CD4-positive, alpha-beta T cell treated with Interleukin-4 for 4 hours (primary cell): ENCODE measurements at regions not wholly inside any gene's neighbourhood (a gene's known extent, or its start where the extent isn't known, plus 50 kb on each side); places are given as distances from the start of the nearest gene placed in this dataset.

ENCODE experiments used
- DNase-seq: peaks from one replicate; pipeline ENCODE4 v3.0.0-alpha.2; 2020

DNA sequence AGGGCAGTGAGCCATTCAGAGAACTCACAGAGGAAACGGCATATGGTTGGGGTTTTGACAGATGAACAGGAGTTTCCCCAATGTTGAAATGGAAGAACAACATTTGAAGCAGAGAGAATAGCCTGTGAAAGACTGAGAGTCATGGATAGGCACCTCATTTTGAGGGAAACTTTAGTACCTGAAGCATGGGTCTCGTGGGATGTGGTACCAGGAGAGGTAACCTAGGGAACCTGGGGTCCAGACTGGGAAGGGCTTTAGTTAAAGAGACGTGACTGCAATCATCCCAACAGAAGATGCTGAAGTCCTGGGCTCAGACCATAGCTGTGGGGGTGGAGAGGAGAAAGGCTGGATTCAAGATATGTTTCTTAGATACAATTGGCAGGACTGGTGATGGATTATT is 137.8 kb upstream of the CCL2 start:
- DNase-seq, result no peak

DNA sequence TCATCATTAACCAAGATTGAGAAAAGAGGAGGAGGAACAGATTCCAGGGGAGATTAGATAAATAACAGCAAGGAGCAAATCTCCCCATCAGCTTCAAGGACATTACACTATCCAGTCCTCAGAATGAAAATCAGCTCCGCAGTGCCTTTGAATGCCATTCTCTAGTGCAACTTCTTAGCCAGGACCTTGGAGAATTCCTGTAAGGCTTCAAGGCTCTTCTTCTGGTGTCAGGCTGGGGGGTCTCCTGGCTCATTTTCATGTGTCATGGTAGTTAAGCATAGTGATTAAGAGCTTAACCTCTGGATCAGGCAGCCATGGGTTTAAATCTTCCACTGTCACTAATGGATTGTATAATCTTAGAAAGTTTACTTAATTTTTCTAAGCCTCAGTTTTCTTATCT is 137.3 kb upstream of the CCL2 start:
- no peak for DNase-seq

DNA sequence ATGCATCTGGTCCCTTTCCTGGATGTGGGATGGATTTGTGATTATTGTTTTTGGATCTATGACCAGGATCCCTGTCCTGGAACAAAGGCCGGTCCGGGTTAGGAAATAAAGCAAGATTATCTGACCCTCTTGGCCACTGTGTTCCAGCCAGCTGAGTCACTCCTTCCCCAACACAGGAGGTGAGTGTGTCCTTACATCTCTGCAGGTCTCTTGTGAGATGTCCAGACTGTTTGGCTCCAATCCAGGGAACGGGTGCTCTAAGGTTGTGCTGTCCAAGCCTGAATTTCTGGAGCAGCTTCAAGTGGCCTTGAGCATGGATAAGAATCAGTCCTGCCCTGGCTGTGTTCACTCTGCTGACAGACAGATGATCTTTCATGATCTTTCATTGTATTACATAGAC is 136.5 kb upstream of the CCL2 start:
- DNase-seq, result no peak

DNA sequence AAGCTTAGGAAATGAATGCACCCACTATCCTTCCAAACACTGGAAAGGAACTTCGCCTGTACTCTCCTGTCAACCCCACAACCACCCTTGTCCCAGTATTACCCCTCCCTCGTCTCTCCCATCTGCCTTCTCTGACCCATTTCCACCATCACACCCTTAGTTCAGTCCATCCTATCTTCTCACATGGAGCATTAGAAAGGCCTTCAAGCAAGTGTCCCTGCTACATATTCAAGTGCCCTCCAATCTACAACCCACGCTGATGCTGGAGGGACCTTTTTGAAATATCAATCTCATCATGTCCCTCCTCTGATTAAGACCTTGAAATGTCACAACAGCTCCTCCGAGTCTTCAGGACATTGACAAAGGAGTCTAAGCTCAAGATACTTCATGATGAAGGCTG is 133.8 kb upstream of the CCL2 start:
- no peak for DNase-seq

DNA sequence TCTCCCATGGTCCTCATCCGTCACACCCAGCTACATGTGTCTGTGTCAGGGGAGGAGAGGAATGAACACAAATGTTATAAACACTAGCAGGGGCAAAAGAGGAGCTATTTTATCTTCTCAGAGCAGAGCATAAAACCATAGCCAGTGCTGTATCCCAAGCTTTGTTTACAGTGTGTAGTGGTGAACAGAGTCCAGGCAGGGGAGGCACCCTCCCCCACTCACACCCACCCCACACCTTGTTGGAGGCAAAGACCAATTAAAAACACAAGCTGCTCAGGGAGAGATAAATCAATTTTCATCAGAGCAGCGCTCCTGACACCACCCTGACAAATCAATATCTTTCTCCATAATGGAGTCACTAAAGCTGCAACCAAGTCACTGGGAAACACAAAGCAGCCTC is 132.6 kb upstream of the CCL2 start:
- no peak for DNase-seq

DNA sequence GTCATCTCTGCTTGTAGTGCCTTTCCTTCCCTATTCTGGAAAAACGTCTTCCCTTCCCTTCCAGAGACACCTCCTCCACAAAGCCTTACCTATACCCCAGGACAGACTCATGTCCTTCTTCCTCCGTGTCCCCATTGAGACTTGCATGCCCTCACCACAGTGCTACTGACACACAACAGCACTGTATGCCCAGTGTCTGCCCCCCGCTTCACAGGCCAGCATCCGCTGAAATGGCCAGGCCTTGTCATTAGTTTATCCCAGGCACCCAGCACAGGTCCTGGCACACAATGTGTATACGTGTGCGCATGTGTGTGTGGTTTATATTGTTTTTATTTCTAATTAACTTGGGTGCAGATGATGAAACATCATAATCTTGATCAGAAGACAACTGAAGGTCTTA is 130.1 kb upstream of the CCL2 start:
- DNase-seq, result no peak

DNA sequence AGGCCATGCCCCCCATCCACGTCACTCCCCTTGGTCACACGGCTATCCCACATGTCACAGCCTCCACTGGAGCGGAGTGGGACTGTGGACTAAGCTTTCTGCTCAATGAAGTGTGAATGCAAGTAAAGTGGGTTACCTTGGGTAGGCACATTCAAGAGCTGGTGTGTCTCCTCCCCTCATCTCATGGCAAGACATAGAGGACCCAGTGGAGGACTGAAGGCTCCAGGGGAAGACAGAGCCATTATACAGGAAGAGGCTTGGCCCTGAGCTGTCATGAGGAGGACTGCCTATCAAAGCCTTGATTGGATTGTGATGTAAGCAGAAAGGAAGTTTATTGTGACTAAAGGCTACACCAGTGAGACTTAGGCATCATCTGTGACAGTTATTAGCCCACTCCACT is 129.2 kb upstream of the CCL2 start:
- no peak for DNase-seq

DNA sequence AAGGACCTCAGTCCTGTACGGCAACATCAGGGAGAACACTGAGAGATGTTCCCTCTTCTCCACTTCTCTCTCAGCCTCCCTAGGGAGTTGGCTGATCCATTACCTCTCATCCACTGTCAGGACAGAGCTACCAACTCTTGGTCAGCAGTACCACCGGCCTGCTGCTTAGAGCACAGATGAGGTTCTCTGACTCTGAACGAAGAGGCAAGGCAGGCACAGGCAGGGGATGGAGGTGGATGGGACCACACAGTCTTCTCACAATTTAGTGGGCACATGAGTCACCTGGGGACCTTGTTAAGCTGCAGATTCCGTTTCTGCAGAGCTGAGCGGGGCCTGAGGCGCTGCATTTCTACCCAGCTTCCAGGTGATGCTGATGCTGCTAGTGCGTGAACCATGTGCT is 128.6 kb upstream of the CCL2 start:
- no peak for DNase-seq

DNA sequence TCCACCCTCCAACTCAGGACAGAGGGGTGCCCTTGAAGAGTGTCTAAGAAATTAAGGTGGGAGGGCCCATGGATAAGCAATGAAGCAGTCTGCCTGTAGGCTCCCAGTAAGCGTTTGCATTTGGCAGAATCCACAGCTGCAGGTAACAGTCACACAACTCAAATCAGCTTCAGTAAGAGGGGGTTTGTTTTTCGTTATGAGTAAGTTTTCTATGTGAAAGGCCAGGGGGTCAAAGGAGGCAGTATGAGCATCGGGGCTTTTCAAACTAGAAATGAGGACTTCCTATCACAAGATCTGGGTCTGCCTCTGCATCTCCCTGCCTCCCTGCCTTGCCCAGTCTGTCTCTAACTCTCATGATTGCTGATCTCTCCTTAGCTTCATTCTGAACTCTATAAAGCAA is 128.1 kb upstream of the CCL2 start:
- no peak for DNase-seq

DNA sequence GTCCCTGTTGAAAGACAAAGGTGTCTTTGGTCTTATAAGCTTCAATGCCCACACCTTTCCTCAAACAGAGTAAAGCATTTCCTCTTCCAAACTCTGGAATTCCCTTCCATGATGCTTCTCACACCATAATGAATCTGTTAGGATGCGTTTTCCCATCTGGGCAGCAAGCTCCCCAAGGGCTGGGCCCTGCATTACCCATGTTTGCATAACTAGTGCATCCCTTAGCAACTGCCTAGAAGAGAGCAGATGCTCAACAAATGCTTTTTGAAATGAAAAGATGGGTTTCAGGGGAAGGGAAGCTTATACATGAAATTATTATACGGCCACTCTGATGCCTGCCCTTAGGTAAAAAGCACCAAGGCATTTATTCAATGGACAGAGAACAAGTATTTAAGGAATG is 124.5 kb upstream of the CCL2 start:
- no peak for DNase-seq

DNA sequence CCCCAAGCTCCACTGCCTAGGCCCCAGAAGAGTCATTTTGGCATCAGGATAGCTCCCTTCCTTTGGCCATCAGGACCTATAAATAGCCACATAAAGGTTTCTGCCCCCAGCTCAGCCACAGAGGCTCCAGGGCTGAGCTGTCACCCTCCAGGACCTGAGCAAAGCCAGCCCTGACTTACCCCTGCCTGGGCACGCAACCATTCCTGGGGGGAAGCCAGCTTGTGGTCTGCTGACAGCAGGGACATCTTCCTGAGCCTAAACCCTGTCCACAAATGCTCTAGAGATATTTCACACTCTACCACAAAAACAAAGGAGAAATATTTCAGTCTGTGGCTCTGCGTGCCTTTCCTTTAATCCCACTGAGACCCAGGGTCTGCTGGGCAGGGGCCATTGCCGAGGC is 123.7 kb upstream of the CCL2 start:
- DNase-seq, result no peak

DNA sequence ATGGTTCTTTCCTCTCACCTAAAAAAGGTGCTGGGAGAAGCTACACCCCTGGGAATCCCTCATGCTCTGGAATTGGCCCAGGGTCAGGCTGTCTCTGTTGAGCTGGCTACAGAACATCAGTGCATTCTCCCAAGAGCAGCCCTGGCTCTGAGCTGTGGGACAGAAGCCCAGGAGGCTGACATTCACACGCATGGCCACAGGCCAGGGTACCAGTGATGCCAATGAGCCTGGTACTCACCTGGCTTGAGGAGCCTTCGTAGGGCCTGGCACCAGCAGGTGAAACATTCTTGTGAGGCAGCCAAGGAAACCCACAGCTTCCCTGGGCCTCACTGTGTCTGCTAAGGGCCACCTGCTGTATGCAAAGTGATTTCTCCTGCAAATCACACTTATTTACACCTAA is 121.7 kb upstream of the CCL2 start:
- DNase-seq, result no peak

DNA sequence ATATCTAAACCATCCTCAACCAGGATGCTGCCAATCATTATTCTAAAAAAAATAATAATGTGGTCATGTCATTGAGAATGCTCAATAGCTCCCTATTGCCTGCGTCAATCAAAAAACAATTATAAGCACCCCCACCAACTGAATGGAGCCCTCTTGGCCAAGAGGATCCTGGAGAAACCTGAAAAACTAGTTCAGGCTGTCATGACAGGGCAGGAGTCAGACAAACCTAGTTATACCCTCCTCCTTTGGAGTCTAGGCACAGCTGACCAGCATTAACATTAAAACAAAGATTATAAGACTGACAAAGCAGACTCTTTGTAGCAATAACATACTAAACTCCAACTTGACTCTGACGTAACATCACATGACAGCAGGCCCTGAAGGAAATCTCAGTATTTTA is 119.2 kb upstream of the CCL2 start:
- DNase-seq, result no peak

DNA sequence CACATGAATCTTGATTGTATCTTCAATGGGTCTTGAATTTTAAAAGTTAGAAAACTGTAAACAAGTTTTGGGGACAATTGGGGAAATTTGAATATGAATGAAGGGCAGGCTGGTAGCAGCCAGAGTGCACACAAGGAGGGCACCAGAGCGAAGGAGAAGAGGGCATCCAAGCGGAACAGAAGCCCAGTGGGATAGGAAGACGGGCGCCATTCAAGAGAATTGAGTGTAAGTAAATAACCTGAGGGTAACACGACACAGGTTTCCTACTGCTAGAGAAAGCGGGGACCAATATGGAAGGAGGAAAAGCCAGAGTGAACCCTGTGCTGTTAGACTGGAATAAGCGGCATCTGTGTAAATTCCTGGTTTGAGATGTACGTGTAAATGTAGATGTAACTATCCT is 115.1 kb upstream of the CCL2 start:
- no peak for DNase-seq

DNA sequence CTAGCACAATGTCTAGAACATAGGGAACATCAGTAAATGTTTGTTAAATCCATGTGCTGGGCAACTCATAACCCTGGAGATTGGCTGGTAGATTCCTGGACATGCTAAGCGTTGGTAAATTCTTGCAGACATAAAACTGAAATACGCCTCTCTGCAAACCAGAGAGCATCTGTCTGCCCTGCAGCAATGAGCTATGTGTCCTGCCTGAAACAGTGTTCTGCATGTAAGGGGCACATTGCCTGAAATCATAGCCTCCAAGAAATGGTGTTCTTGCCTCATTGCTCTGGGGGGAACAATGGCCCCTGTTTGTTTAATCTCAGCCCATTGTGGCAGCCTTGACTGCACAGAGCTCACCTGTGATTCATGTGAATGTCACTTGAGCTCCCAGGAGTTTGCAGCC is 113.5 kb upstream of the CCL2 start:
- no peak for DNase-seq

DNA sequence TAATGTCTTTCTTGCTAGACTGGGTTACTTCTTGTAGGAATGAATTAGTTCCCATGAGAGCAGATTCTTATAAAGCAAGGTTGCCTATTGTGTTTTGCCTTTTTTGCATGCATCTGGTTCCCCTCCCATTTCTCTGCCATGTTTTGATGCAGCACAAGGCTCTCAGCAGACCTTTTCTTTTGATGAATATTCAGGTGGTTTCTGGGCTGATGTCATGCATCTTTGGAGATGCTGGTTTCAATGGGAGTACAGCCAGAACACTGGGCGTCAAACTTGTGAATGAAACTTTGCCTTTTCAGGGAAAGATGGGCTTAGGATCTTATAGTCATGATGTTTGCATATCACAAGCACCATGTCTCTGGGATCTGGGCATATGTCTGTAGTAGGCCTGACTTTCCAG is 111.7 kb upstream of the CCL2 start:
- no peak for DNase-seq

DNA sequence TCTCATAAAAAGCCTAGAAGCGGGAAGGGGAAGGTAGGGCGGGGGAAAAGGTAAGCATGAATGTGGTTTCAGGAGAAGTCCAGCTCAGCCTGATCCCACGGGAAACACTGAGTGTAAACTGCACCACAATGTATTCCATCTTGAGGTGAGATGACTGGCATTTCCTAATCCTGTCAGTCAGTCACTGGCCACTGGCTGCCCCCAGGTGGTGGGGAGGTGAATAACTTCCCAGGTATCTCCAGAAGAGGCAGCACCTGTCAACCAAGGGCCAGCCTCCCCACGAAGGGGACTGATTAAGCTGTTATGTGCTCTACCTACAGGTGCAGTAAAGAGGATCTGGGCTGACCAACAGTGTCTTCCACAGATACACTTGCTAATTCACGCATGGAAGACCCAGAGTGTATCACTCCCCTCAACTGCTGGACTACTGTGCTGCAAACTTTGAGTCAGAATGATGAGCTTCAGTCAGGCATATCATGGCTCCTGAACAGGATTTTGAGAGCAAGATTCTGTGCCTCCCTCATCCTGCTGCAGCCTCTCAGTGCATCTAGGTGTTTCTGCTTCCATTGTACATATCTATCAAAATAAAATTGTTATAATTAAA is 108.5 kb upstream of the CCL2 start:
- DNase-seq, result peak; percentile 38

DNA sequence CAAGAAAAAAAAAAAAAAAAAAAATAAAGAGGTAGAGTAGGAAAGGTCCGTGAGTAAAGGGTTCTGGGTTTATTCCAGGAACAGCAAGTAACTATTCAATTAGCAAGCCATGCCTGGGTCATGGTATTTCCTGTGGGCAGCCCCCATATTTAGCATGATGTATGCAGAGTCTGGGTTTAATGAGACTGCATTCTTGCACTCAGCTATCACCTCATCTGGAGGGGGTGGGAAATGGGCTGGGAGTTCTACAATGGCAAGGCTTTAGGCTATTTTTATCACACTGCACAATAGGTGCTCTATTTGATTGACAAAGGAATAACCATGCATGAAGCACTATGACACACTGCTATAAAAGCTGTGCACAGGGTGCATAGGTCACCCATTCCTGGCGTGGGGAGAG is 104.0 kb upstream of the CCL2 start:
- DNase-seq, result no peak

DNA sequence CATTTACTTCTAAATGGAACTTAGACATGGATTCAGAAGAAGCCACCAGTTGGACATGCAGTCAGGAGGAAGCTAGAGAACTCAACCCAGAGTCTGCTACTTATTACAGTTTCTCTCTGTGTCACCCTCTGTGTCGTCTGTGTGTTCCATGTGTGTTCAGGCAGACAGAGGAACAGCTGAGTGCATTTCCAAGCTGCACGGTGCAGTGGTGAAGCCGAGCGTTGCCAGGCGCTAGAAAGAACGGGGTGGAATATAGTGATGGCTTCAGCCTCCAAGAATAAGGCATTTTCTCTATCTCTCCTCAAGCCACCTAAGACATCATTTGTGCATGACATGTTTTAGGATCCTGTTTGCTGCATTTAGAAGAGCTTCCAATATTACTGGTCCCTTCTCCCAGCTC is 101.1 kb upstream of the CCL2 start:
- no peak for DNase-seq

DNA sequence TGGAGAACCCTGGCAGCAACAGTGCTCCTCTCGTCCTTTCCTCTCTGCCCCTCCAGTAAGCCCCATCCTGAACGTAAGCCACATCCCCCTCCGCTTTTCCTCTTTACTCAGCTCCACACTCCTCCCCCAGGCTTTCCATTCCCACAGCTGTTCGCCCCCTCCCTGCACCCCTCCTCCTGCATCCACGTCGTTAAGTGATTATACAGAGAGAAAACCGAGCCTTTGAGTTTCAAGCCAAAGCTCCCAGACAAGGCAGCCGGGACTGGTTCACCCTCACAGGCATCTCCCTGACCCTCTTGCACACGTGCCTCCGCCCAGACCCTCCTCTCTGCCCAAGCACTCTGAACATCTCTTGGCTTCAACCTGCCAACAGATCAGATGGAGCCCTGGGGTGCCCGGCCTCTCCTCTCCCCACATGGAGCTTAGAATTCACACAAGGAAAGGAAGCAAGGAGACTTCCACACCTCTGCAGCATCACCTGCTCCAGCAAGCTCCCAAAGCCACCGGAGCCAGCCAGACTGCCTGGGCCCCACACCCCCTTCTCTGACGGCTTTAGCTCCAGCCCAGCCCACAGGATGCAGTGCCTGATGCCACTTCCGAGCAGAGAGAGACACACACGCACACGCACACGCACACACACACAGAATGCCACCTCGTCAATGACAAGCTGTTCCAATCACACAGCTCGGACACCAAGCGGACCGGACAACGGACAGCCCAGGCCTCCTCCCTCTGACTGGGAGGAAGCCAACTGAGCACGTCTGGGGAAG is 99.9 kb upstream of the CCL2 start:
- no peak for DNase-seq

DNA sequence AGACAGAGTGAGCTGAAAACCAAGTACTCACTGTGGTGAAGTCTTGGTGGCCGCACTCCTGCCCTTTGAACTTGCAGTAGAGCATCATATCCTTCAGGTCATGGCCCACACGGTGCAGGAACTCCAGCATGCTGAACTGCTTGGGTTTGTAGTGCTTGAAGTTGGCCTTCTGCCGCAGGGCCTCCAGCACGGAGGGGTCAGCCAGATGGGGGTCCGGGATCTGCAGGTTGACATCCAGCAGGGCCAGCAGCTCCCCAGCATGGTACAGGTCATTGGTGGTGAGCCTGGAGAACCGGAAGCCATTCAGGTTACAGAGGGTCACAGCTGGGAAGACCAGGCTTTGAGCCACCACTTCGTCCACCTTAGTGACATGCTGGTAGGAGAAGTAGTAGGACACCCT is 99.1 kb upstream of the CCL2 start:
- DNase-seq, result no peak

DNA sequence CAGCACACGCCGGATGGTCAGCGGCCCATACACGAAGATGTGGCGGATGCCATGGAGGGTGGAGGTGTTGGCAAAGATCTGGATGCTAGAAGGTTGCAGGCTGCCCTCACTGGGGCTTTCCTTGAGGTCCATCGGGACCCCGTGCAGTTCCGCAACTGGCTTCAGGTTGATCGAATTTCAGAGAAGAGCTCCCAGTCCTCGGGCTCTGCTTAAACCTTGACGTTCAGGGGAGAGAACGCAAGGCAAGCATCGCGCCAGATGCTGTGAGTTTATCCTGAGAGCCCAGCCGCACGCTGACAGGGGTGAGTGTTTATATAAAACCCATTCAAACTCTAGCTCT is 98.7 kb upstream of the CCL2 start:
- DNase-seq, result no peak

DNA sequence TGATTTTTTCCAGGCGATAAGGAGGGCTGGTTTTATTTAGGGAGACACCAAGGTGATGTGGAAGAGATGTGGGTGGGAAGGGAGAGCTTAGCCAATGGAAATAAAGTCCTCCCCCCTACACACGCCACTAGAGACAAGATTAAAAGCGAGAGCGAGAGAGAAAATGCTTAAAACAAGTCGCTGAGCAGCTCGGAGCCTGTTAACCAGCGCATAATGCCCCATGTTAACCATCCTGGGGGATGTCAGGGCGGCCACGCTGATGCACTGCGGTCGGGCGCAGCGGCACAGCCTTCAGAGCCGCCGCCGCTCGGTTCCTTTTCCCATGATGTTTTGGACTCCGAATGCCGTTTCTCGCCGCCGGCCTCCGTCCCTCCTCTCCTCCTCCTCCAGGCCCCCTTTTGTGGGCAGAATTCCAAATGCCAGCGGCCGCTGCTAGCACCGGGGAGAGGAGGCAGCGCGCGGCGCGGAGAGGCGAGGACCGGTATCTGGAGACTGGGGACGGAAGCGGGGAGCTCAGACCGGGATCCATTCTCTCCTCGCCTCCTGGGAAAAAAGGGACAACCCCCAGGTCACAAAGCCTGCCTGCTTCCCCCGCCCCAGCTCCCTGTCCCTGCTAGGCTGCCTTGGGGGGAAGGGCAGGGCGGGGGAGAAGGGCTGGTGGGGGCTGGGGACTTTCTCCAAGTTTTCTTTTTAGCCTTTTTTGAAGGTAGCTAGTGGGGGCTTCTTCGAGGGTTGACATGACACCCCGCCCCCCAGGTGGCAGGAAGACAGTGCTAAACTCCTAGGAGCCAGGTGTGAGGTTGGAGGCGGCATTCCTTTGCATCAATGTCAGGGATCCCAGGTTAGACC is 98.1 kb upstream of the CCL2 start:
- DNase-seq, result no peak

DNA sequence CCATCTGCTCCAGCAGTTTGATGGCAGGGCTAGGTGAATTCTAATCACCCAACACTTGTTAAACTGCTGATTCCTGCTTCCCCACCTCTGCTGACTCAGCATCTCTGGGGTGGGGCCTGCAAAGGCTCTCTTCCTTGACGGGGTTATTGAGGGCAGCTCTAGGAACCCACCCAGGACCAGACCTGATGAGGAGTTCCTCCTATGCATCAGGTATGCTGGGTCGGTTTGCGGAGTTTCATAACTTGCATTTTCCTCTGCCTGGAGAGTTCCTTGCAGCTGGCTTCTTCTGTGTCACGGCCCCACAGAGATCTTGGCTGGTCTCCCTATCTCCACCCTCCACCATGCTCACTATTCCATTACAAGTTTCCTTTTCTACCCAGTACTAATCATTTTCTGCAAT is 93.4 kb upstream of the CCL2 start:
- DNase-seq, result no peak
